Coronary artery (tissue), 2 donors: ENCODE measurements at regions not wholly inside any gene's neighbourhood (a gene's known extent, or its start where the extent isn't known, plus 50 kb on each side); places are given as distances from the start of the nearest gene placed in this dataset.

Experiments
- DNase-seq: peaks from one replicate; pipeline ENCODE4 v3.0.0-alpha.2; 2017; ENCODE audit warnings: low spot score
- H3K27ac ChIP-seq, 2 donors: fragments of 200-600 bp; sonication (generic); one replicate each; pipeline ENCODE4 v1.5.1; 2016 to 2019
- H3K4me3 ChIP-seq: fragments of 200-600 bp; sonication (generic); 2 replicates; pipeline ENCODE4 v1.5.1; 2016; ENCODE audit warnings: mild to moderate bottlenecking, moderate library complexity
- CTCF ChIP-seq: fragments of 200-600 bp; sonication (generic); IDR thresholded peaks from one replicate; pipeline ENCODE4 v1.5.1; 2019; ENCODE audit warnings: antibody characterized with exemption

DNA sequence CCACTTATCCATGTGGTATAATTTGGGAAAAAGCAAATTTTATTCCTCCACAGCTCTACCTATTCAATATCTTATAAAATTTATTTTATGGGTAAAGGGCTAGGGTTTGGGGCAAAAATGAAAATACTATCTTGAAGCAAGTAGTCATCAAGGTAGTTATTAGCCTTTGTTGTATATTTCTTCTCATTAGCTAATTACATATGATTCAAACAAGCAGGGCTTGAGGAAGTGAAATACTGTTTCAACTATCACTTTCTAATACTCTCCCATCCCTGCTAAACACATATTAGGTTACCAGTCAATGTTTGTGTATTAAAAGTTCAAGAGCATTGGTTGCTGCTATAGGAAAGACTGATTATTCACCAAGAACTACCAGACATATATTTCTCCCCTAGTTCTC lies 517.3 kb downstream of the METTL15 start:
- H3K4me3 ChIP-seq = no peak overlapping the region
- no peak for DNase-seq
- TF ChIP-seq CTCF = no peak
- no peak overlapping the region for H3K27ac ChIP-seq

DNA sequence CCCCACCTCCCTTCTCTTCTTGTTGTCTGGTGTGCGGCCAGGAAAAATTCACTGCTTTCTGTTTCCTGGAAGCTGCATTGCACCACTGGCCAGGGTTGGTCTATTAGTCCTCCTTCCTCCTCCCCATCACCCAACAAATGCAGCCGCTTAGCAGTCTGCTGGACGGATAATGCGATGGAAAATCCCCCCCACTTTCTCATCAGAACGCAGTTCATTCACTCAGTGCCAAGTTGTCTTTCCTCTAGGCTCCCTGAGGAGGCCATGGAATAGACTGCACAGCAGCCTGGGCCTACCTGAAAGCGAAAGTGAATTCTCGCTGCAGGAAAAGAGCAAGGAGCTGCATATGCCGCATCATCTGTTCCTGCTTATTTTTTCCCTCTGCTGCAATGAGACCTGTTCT lies 513.6 kb downstream of the METTL15 start:
- no peak for TF ChIP-seq CTCF
- no peak for DNase-seq
- H3K4me3 ChIP-seq = peak overlapping the region; percentile 24
- H3K27ac ChIP-seq = no peak overlapping the region

DNA sequence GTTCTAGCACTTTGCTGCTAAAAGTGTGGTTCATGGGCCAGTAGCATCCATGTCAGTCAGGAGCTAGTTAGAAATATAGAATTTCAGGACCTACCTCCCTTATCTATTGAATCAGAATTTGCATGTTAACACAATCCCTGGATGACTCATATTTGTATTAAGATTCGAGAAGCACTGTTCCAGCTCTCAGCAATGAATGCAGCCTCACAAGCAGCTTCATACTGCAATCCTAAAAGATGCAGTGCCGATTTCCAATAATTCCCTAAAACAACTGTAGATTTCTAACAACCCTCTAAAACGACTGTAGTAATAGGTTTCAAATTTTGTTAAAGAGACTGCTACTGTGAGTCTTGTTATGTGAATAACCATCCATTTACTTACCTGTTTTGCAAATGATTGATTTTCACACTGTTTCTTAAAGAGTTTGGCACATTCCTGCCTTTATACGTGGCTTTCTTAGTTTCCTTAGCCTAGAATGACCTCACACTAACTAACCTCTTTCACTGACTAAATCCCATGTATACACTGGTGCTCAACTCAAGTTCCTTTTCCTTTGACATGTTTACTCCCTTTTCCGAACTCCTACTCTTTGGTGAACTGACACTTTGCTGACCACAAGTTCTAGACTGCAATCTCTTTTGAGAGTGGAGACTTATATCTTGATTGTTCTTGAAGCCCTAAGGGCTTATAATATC lies 511.8 kb downstream of the METTL15 start:
- DNase-seq = no peak
- no peak for TF ChIP-seq CTCF
- Histone ChIP-seq H3K4me3 (no peak overlapping the region), H3K27ac (no peak overlapping the region)

DNA sequence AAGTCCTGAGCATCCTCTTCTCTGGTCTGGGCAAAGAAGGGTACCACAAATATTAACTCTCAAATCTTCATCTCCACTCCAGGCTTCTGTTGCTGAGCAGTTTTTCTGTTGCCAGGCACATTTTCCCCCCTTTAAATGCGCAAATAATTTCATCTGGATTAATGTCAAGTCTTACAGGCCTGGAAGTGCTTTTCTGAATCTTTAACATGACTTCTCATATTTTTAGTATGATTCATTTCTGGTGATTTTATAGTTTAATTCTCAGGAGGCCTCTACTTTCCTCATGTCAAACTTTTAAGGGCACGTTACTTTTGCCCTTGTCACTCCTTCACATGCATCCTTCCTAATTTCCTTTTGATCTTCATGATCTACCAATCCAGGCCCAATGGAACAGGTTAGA lies 510.2 kb downstream of the METTL15 start:
- H3K27ac ChIP-seq = no peak overlapping the region
- no peak for TF ChIP-seq CTCF
- DNase-seq = no peak

DNA sequence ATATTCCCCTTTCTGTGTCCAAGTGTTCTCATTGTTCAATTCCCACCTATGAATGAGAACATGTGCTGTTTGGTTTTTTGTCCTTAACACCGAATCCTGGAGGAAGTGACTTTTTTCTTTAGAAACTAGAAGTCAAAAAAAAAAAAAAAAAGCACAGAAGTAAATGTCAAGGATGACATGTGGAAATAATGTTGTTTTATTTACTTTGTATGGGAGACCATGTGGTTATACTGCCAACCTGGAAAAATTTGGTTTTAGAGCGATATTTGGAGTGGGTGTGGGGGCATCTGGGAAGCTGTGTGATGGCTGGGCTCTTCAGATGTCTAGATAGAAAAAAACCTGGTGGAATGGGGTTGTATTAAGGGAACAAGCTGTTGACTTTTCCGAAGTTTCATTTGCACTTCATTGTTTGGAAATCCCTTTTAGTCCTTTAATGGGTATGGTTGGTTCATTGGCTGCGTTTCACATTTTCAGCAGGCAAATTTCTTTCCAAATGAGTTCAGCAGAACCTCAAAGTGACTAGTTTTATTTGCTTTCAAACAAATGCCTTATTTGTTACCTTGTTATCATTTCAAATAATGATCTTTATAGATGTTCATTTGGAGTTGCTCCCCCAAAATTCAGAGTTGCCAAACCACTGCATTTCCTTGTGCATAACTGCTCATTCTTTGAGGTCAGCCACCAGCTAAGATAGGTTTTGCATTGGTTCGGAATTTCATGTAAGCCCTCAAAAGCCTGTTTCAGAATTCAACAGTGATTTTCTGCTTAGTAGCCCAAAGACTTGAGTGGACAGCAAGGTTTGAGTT lies 508.2 kb downstream of the METTL15 start:
- Histone ChIP-seq H3K4me3 (no peak overlapping the region), H3K27ac (no peak overlapping the region)
- no peak for TF ChIP-seq CTCF
- no peak for DNase-seq

More for the DNA sequence above, 510.2 kb downstream of the METTL15 start:
- H3K4me3 ChIP-seq = no peak overlapping the region

DNA sequence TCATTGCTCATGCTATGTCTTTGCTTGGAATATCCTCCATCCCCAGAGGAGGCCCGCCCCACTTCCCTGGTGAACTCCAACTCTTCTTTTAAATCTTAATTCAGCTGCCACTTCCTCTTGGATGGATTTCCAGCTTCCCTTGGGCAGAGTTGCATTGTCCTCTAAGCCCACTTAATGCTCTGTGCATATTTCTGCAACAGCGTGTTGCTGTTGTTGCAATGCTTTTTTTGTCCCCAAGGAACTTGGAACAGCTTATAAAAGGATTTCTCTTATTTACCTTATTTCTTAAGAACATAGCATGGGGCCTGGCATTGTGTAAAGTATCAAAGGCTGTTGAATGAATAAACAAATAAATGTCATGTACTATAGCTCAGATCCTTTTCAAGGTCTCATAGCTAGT lies 507.4 kb downstream of the METTL15 start:
- Histone ChIP-seq H3K27ac (no peak overlapping the region), H3K4me3 (no peak overlapping the region)
- TF ChIP-seq CTCF = no peak
- no peak for DNase-seq

DNA sequence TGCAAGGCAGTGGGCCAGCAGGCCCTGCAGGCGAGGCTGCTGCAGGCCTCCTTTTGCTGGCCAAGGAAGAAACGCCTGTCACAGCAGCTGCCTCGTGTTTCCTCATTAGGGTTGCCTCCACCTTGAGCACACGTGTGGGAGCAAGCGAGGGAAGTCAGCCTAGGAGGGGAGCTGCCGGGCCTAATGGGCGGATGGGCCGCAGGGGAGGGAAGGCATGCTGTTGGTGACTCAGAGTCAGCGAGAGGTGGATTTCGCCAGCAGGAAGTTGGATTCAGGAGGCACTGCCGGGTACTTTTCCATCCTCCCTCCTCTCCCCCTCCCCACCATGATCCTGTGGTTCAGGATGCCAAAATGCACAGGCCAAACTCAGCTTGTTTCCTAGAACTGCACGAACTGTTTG lies 498.7 kb downstream of the METTL15 start:
- Histone ChIP-seq H3K27ac (no peak overlapping the region), H3K4me3 (no peak overlapping the region)
- DNase-seq = no peak
- no peak for TF ChIP-seq CTCF
